ENCODE measurements at regions not wholly inside any gene's neighbourhood (a gene's known extent, or its start where the extent isn't known, plus 50 kb on each side); places are given as distances from the start of the nearest gene placed in this dataset.

GRCh38 chr20:6657904-6658303 is 109.6 kb upstream of the BMP2 start:
- no peak for TF ChIP-seq CTCF (conservative IDR thresholded peaks at IDR 0.05)
- Mint-ChIP-seq H3K4me3 (no peak overlapping the region), H3K27ac (no peak overlapping the region), H3K36me3 (no peaks in the 10 kb centered on the region), H3K9me3 (no peaks in the 10 kb centered on the region), H3K4me1 (ENCODE audit: unreplicated experiment) (peaks cover 16% of the 10 kb centered on the region), H3K27me3 (peaks cover 3% of the 10 kb centered on the region)
- DNase-seq (ENCODE audit: extremely low spot score, unreplicated experiment) = no peak

- Mint-ChIP-seq H3K27me3 (peaks cover 3% of the 10 kb centered on the region), H3K9me3 (no peaks in the 10 kb centered on the region), H3K4me3 (no peak overlapping the region), H3K27ac (no peak overlapping the region), H3K36me3 (no peaks in the 10 kb centered on the region), H3K4me1 (ENCODE audit: unreplicated experiment) (peaks cover 10% of the 10 kb centered on the region)
- no peak for TF ChIP-seq CTCF (conservative IDR thresholded peaks at IDR 0.05)
- no peak for DNase-seq (ENCODE audit: extremely low spot score, unreplicated experiment)
These were observed 110.4 kb upstream of the BMP2 start for GRCh38 chr20:6657111-6657510.

GRCh38 chr20:6654513-6655252 is 112.8 kb upstream of the BMP2 start:
- no peaks in the 10 kb centered on the region for H3K36me3 Mint-ChIP-seq
- peaks cover 7% of the 10 kb centered on the region for H3K4me1 Mint-ChIP-seq (ENCODE audit: unreplicated experiment)
- DNase-seq (ENCODE audit: extremely low spot score, unreplicated experiment) = no peak
- peaks cover 3% of the 10 kb centered on the region for H3K27me3 Mint-ChIP-seq
- H3K27ac Mint-ChIP-seq = no peak overlapping the region
- no peak overlapping the region for H3K4me3 Mint-ChIP-seq
- TF ChIP-seq CTCF (conservative IDR thresholded peaks at IDR 0.05) = no peak
- H3K9me3 Mint-ChIP-seq = no peaks in the 10 kb centered on the region

GRCh38 chr20:6651561-6651960 is 115.9 kb upstream of the BMP2 start:
- H3K4me1 Mint-ChIP-seq (ENCODE audit: unreplicated experiment) = peaks cover 6% of the 10 kb centered on the region
- H3K9me3 Mint-ChIP-seq = no peaks in the 10 kb centered on the region
- peaks cover 3% of the 10 kb centered on the region for H3K27me3 Mint-ChIP-seq
- H3K36me3 Mint-ChIP-seq = no peaks in the 10 kb centered on the region
- no peak overlapping the region for H3K27ac Mint-ChIP-seq
- no peak for TF ChIP-seq CTCF (conservative IDR thresholded peaks at IDR 0.05)
- DNase-seq (ENCODE audit: extremely low spot score, unreplicated experiment) = no peak
- H3K4me3 Mint-ChIP-seq = no peak overlapping the region

- Mint-ChIP-seq H3K36me3 (no peaks in the 10 kb centered on the region), H3K9me3 (no peaks in the 10 kb centered on the region), H3K4me3 (no peak overlapping the region), H3K27ac (no peak overlapping the region), H3K27me3 (peaks cover 3% of the 10 kb centered on the region), H3K4me1 (ENCODE audit: unreplicated experiment) (peaks cover 6% of the 10 kb centered on the region)
- no peak for TF ChIP-seq CTCF (conservative IDR thresholded peaks at IDR 0.05)
- DNase-seq (ENCODE audit: extremely low spot score, unreplicated experiment) = no peak
These were observed 116.5 kb upstream of the BMP2 start for GRCh38 chr20:6651016-6651415.
